HG02763 (cell line): ENCODE measurements at regions not wholly inside any gene's neighbourhood (a gene's known extent, or its start where the extent isn't known, plus 50 kb on each side); places are given as distances from the start of the nearest gene placed in this dataset.
"Not testable (repeated sequence)": the region's sequence is repeated elsewhere in the genome, so short reads cannot be mapped to it uniquely, and the experiment has no call there.

Experiments
- ATAC-seq: cut with Tn5 transposase; IDR thresholded peaks from one replicate; pipeline ENCODE4 v1.9.1; 2021; ENCODE audit warnings: mild to moderate bottlenecking, moderate library complexity; ENCODE audit not compliant: unreplicated experiment

GRCh38 chr3:125697126-125697525 lies 101.8 kb upstream of the OSBPL11 start:
- ATAC-seq: not testable (repeated sequence)

DNA sequence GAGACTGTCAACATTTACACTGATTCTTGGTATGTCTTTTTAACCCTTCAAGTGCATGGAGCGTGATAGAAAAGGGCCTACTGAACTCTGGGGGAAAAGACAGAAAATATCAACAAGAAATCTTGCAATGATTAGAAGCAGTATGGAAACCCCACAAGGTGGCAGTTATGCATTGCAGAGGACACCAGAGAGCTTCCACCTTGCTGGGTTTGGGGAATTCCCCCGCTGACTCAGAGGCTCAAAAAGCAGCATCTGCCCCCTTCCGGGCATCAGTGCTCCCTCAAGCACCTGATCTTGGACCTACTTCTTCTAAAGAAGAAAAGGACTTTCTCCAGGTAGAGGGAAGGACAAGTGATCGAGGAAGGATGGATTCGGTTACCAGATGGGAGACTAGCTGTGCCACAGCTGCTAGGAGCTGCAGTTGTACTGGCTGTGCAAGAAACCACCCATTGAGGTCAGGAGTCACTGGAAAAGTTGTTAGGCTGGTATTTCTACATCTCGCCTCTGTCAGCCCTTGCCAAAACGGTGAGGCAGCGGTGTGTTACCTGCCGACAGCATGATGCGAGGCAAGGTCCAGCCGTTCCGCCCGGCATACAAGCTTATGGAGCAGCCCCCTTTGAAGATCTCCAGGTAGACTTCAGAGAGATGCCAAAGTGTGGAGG lies 102.8 kb upstream of the OSBPL11 start:
- not testable (repeated sequence) for ATAC-seq

DNA sequence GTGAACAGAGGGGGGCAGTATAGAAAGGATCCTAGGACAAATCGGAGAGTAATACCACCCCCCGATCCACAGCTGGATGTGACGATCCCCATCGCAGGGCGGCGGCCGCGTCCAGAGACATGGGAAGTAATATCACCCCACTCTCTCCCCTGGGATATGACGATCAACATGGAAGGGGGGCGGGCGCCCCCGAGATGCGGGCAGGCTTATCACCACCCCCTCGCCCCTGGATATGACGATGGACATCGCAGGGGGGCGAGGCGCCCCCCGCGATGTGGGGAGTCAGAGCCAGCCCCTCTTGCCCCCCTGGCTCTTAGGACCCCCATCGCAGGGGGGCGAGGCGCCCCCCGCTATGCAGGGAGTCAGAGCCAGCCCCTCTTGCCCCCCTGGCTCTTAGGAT lies 120.4 kb upstream of the OSBPL11 start:
- ATAC-seq: no peak

DNA sequence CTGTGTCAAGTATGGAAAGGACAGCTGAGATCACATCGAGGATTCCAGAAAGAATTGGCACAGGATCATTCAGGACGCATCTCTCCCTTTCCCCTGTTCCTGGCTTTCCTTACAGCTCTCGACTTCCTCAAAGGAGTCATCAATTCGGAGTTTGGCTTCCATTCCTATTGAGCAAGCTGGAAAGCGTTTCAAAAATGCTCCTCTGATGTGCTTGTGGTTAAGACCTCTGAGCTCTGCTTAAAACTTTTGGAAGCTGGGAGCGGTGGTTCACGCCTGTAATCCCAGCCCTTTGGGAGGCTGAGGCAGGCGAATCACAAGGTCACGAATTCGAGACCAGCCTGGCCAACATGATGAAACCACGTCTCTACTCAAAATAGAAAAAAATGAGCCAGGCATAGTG lies 136.9 kb upstream of the OSBPL11 start:
- not testable (repeated sequence) for ATAC-seq

DNA sequence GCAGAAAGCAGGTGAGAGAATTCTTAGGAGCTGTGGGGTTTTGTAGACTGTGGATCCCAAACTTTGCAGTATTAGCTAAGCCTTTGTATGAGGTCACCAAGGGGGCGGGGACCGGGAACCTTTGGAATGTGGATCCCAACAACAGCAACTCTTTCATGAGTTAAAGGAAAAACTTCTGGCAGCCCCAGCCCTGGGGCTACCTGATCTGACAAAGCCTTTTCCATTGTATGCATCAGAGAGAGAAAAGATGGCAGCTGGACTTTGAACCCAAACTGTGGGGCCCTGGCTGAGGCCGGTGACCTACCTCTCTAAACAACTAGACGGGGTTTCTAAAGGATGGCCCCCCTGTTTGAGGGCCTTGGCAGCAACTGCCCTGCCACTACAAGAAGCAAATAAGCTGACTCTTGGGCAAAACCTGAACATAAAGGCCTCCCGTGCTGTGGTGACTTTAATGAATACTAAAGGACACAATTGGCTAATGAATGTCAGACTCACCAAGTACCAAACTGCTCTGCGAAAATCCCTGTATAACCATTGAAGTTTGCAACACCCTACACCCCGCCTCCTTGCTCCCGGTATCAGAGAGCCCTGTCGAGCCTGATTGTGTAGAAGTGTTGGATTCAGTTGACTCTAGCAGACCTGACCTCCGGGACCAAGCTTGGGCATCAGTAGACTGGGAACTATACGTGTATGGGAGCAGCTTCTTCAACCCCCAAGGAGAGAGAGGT lies 146.9 kb upstream of the OSBPL11 start:
- not testable (repeated sequence) for ATAC-seq

- ATAC-seq: not testable (repeated sequence)
Observed at GRCh38 chr3:125742845-125743244, 147.5 kb upstream of the OSBPL11 start.

DNA sequence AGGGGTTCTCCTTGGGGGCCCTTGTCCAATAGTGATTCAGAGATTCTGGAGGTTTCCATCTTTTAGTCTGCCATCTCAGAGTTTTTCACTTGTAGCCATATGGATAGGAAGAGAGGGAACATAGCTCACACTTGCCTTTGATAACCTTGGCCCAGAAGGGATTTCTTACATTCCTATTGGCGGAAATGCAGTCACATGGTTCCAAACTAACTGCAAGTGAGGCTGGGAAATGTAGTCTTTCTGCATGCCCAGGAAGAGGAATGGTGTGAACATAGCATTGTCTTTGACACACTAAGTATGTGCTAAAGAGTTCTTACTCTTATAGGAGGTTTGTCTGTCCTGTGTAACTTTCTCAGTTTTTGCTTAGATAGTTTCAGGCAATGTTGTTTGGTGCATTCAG lies 161.8 kb upstream of the OSBPL11 start:
- ATAC-seq: not testable (repeated sequence)

DNA sequence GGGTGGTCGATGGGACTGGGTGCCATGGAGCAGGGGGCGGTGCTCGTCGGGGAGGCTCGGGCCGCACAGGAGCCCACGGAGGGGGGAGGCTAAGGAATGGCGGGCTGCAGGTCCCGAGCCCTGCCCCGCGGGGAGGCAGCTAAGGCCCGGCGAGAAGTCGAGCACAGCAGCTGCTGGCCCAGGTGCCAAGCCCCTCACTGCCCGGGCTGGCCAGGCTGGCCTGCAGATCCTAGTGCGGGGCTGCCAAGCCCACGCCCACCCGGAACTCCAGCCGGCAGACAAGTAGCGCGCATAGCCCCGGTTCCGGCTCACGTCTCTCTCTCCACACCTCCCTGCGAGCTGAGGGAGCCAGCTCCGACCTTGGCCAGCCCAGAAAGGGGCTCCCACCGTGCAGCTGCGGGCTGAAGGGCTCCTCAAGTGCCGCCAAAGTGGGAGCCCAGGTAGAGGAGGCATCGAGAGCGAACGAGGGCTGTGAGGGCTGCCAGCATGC lies 163.4 kb upstream of the OSBPL11 start:
- not testable (repeated sequence) for ATAC-seq

DNA sequence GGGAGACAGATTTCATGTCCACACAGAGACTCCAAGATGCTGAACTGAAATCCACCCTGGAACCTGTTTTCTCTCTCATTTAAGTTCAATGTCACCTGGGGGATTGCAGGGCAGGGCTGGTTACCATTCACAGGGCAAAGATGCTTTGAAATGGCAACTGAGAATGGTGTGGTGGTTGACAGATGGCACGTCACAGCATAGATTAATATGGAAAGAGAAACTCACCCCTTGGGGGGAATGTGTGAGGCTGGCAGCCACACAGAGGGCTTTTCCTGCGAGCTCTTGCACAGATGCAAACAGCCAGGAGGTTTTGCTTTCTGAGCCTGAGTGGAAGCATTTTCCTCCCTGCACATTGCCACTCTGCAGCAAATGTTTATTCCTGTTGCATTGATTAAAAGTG lies 167.3 kb upstream of the OSBPL11 start:
- ATAC-seq: not testable (repeated sequence)

GRCh38 chr3:125766285-125766826 lies 171.1 kb upstream of the OSBPL11 start:
- not testable (repeated sequence) for ATAC-seq

DNA sequence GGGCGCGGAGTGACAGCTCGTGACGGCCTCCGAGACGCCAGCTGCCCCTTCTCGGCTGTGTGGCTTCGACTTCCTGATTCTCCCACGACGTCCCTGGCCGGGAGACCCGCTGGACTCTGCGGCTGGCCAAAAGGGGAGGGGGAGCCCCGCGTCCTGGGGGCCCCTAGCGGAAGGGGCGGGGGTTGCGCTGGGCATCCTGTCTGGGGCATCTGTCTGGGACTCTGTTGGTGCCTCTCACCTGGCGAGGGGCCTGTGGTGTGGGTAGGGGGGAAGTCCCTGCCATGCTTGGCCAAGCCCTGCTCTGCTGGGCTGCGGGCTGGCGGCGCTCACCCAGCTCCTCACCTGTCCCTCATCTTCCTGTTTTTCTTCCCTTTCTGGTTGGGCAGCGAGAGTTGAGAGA lies 171.6 kb upstream of the OSBPL11 start:
- not testable (repeated sequence) for ATAC-seq

DNA sequence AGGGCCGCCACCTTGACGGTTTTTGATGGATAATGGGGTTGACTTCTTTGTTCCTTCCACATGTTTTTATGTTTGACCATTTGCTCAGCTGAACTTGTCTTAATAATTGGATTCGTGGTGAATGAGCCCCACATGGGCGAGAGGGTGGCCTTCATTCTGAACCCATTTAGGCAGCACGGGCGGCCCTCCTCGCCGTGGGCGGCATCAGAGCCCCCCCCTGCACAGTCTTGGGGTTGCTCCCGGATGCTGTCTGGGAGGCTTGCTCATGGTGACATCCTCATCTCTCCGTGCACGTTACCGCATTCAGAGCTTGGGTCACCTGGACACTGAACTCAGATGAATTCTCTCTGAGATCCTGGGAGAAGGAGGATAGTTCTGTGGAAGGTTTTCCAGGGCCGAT lies 172.3 kb upstream of the OSBPL11 start:
- no peak for ATAC-seq

DNA sequence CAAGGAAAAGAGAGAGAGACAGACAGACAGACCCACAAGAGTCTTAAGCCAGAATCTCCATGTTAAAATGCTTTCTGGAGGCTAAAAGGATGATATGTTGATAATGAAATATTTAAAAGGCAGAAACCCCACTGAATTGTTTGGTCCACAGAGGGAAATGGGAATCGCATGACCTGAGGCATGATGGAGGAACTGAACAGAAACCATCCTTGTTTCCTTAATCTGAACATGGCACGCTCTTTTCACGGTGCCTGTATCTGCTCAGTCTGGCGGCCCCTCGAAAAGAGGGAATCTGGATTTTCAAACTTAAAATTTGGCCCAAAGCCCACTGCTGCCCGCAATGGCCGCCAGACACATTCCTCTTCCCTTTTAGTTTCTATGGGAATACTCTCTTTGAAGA lies 173.5 kb upstream of the OSBPL11 start:
- not testable (repeated sequence) for ATAC-seq

GRCh38 chr3:125771506-125771905 lies 176.2 kb upstream of the OSBPL11 start:
- ATAC-seq: not testable (repeated sequence)

GRCh38 chr3:125774433-125775034 lies 179.2 kb upstream of the OSBPL11 start:
- ATAC-seq: not testable (repeated sequence)

- ATAC-seq: not testable (repeated sequence)
Observed at GRCh38 chr3:125775106-125775505, 179.8 kb upstream of the OSBPL11 start.

- ATAC-seq: not testable (repeated sequence)
Observed at GRCh38 chr3:125775606-125776294, 180.5 kb upstream of the OSBPL11 start.

GRCh38 chr3:125779276-125779675 lies 184.0 kb upstream of the OSBPL11 start:
- not testable (repeated sequence) for ATAC-seq

DNA sequence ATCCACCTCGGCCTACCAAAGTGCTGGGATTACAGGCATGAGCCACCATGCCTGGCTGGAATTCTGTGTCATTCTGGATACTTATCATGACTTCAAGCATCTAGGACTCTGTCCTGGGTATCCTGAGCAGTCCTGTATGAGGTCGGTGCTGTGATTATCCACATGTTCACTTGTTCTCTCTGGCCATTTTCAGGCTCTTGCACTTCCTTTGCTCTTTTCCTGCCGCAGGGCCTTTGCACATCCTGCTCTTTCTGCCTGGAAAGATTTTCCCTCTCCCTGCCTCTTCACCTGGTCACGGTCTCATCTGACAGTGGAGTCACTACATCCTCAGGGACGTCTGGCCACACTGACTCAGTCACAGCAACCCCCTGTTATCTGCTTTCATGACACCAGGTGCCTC lies 184.6 kb upstream of the OSBPL11 start:
- not testable (repeated sequence) for ATAC-seq

DNA sequence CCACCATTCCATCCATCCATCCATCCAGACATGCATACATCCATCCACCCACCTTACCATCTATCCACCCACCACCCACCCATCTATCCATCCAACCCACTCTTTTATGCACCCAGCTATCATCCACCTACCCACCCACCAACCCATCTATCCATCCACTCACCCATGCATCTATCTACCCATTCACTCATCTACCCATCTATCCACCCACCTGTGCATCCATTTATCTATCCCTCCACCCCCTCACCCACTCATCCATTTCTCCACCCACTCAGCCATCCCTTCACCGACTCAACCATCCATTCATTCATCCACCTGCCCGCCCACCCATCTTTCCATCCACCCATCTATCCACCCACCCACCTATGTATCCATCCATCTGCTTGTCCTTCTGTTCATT lies 186.4 kb upstream of the OSBPL11 start:
- not testable (repeated sequence) for ATAC-seq

- not testable (repeated sequence) for ATAC-seq
Observed at GRCh38 chr3:125790312-125790711, 178.7 kb upstream of the ROPN1B start.
